K562 (cell line): ENCODE measurements at regions not wholly inside any gene's neighbourhood (a gene's known extent, or its start where the extent isn't known, plus 50 kb on each side); places are given as distances from the start of the nearest gene placed in this dataset.

Source experiments
- CHAMP1 ChIP-seq: fragments of 450-650 bp; IDR thresholded peaks from 2 replicates; pipeline ENCODE4 v1.6.1; 2016; ENCODE audit warnings: mild to moderate bottlenecking
- CTCFL ChIP-seq: IDR thresholded peaks from 2 replicates; pipeline ENCODE4 v1.6.1; 2011; ENCODE audit warnings: borderline replicate concordance, low read depth, mild to moderate bottlenecking, moderate library complexity, low read length; ENCODE audit not compliant: insufficient read depth, poor library complexity, severe bottlenecking

GRCh38 chrX:40267334-40268187 is 169.8 kb upstream of the BCOR start (continued):
- TF ChIP-seq CHAMP1 = no peak
- no peak for TF ChIP-seq CTCFL
